DND-41 (cell line): ENCODE measurements at regions not wholly inside any gene's neighbourhood (a gene's known extent, or its start where the extent isn't known, plus 50 kb on each side); places are given as distances from the start of the nearest gene placed in this dataset.
"Not testable (repeated sequence)": the region's sequence is repeated elsewhere in the genome, so short reads cannot be mapped to it uniquely, and the experiment has no call there.

Experiments used
- ATAC-seq: fragments of 200-7000 bp; cut with Tn5 transposase; 3 replicates; pipeline ENCODE4 v1.9.1; 2021; ENCODE audit warnings: low read depth; ENCODE audit not compliant: insufficient read depth
- DNase-seq: peaks from one replicate; pipeline ENCODE4 v3.0.0-alpha.2; 2020
- H2AFZ ChIP-seq: 2 replicates; pipeline ENCODE4 v1.6.0; 2012; ENCODE audit warnings: low read depth, low read length
- H3K27ac ChIP-seq: 2 replicates; pipeline ENCODE4 v1.5.1; 2012; ENCODE audit warnings: low read length, inconsistent platforms
- H3K27me3 ChIP-seq: fragments of 200-600 bp; sonication (generic); 2 replicates; pipeline ENCODE4 v1.6.0; 2012; ENCODE audit warnings: low read length, mild to moderate bottlenecking, inconsistent platforms; ENCODE audit not compliant: insufficient read depth, poor library complexity
- H3K36me3 ChIP-seq: 2 replicates; pipeline ENCODE4 v1.5.1; 2012; ENCODE audit warnings: low read length, inconsistent platforms; ENCODE audit not compliant: insufficient read depth
- H3K4me1 ChIP-seq: 2 replicates; pipeline ENCODE4 v1.5.1; 2012; ENCODE audit warnings: mild to moderate bottlenecking, low read length; ENCODE audit not compliant: insufficient read depth
- H3K4me2 ChIP-seq: 2 replicates; pipeline ENCODE4 v1.6.0; 2012; ENCODE audit warnings: mild to moderate bottlenecking, moderate library complexity, low read length, inconsistent platforms; ENCODE audit not compliant: insufficient read depth
- H3K4me3 ChIP-seq, 2 experiments: fragments of 200-600 bp in 1 of 2; shearing (Covaris generic) in 1 of 2; 2 replicates each; pipeline ENCODE4 v1.5.1; 2012 to 2016; ENCODE audit warnings: inconsistent platforms in 2 of 2, low read length in 2 of 2, mild to moderate bottlenecking in 2 of 2, low read depth in 1 of 2, moderate library complexity in 1 of 2
- H3K79me2 ChIP-seq: 2 replicates; pipeline ENCODE4 v1.6.0; 2012; ENCODE audit warnings: low read length, inconsistent platforms; ENCODE audit not compliant: insufficient read depth
- H3K9ac ChIP-seq: 2 replicates; pipeline ENCODE4 v1.6.0; 2012; ENCODE audit warnings: low read depth, mild to moderate bottlenecking, inconsistent platforms, low read length, moderate library complexity
- H3K9me3 ChIP-seq: 2 replicates; pipeline ENCODE4 v1.5.1; 2012; ENCODE audit warnings: low read length, moderate library complexity, mild to moderate bottlenecking, inconsistent platforms; ENCODE audit not compliant: insufficient read depth, severe bottlenecking
- H4K20me1 ChIP-seq: 2 replicates; pipeline ENCODE4 v1.6.0; 2012; ENCODE audit warnings: low read length; ENCODE audit not compliant: insufficient read depth
- EZH2 ChIP-seq: IDR thresholded peaks from 3 replicates; pipeline ENCODE4 v1.6.1; 2012; ENCODE audit warnings: borderline replicate concordance, low read depth, mild to moderate bottlenecking, moderate library complexity, low read length, inconsistent platforms; ENCODE audit not compliant: severe bottlenecking
- TF ChIP-seq, protein P1 (sequence below): IDR thresholded peaks from 2 replicates; pipeline ENCODE4 v1.5.1; 2012; ENCODE audit warnings: borderline replicate concordance, low read length, moderate library complexity, mild to moderate bottlenecking; ENCODE audit not compliant: poor library complexity, severe bottlenecking; ENCODE audit errors: extremely low read depth

GRCh38 chr2:75396314-75396713, 164.4 kb downstream of the EVA1A start:
- Histone ChIP-seq H3K27me3 (no peaks in the 10 kb centered on the region), H3K9me3 (peaks cover 13% of the 10 kb centered on the region), H3K4me1 (no peaks in the 10 kb centered on the region), H4K20me1 (no peaks in the 10 kb centered on the region), H3K79me2 (no peaks in the 10 kb centered on the region), H3K36me3 (0 out of 2 replicates have a peak, but pooled peaks cover 2% of the 10 kb centered on the region), H3K4me2 (no peak overlapping the region), H3K4me3 (no peak overlapping the region), H3K9ac (no peak overlapping the region), H3K27ac (no peak overlapping the region), H2AFZ (no peak overlapping the region)
- no peak for DNase-seq
- no peak for ATAC-seq
- TF ChIP-seq EZH2, result no peak
- TF ChIP-seq, protein P1, sequence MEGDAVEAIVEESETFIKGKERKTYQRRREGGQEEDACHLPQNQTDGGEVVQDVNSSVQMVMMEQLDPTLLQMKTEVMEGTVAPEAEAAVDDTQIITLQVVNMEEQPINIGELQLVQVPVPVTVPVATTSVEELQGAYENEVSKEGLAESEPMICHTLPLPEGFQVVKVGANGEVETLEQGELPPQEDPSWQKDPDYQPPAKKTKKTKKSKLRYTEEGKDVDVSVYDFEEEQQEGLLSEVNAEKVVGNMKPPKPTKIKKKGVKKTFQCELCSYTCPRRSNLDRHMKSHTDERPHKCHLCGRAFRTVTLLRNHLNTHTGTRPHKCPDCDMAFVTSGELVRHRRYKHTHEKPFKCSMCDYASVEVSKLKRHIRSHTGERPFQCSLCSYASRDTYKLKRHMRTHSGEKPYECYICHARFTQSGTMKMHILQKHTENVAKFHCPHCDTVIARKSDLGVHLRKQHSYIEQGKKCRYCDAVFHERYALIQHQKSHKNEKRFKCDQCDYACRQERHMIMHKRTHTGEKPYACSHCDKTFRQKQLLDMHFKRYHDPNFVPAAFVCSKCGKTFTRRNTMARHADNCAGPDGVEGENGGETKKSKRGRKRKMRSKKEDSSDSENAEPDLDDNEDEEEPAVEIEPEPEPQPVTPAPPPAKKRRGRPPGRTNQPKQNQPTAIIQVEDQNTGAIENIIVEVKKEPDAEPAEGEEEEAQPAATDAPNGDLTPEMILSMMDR, result no peak

GRCh38 chr2:75394764-75395163, 166.0 kb downstream of the EVA1A start:
- peaks cover 13% of the 10 kb centered on the region for H3K9me3 ChIP-seq

GRCh38 chr2:75390169-75390568, 170.6 kb downstream of the EVA1A start:
- Histone ChIP-seq H3K4me2 (no peak overlapping the region), H3K4me1 (no peaks in the 10 kb centered on the region), H3K9me3 (peaks cover 15% of the 10 kb centered on the region), H3K79me2 (no peaks in the 10 kb centered on the region), H2AFZ (no peak overlapping the region), H3K27me3 (no peaks in the 10 kb centered on the region), H4K20me1 (no peaks in the 10 kb centered on the region), H3K9ac (no peak overlapping the region), H3K4me3 (no peak overlapping the region), H3K27ac (no peak overlapping the region), H3K36me3 (no peaks in the 10 kb centered on the region)
- DNase-seq (no peak), ATAC-seq (peak; percentile 44; the same call in 2 of the 3 replicates)
- TF ChIP-seq, protein P1, result no peak
- TF ChIP-seq EZH2, result no peak

More at GRCh38 chr2:75394764-75395163, 166.0 kb downstream of the EVA1A start:
- not testable (repeated sequence) for H3K27ac ChIP-seq, H2AFZ ChIP-seq, H3K4me2 ChIP-seq, H3K36me3 ChIP-seq, H3K4me3 ChIP-seq, ATAC-seq, DNase-seq, H3K79me2 ChIP-seq, H3K27me3 ChIP-seq, H3K9ac ChIP-seq, H4K20me1 ChIP-seq, H3K4me1 ChIP-seq

GRCh38 chr2:75389271-75389670, 171.5 kb downstream of the EVA1A start:
- H3K4me2 ChIP-seq, result no peak overlapping the region
- no peak overlapping the region for H3K27ac ChIP-seq
- H4K20me1 ChIP-seq, result no peaks in the 10 kb centered on the region
- no peaks in the 10 kb centered on the region for H3K36me3 ChIP-seq
- H3K27me3 ChIP-seq, result no peaks in the 10 kb centered on the region
- no peaks in the 10 kb centered on the region for H3K4me1 ChIP-seq
- DNase-seq (no peak), ATAC-seq (no peak)
- no peaks in the 10 kb centered on the region for H3K79me2 ChIP-seq
- no peak overlapping the region for H2AFZ ChIP-seq
- TF ChIP-seq, protein P1, result no peak
- TF ChIP-seq EZH2, result no peak
- H3K9me3 ChIP-seq, result peaks cover 15% of the 10 kb centered on the region
- H3K9ac ChIP-seq, result no peak overlapping the region
- H3K4me3 ChIP-seq, result no peak overlapping the region
